NCI-H146 treated with DMSO at 0.1 percent for 48 hours (cell line): ENCODE measurements at regions not wholly inside any gene's neighbourhood (a gene's known extent, or its start where the extent isn't known, plus 50 kb on each side); places are given as distances from the start of the nearest gene placed in this dataset.

Experiments used
- DNase-seq: peaks from one replicate; lab custom pipeline; 2025; ENCODE audit not compliant: unreplicated experiment; lab: John Stamatoyannopoulos, UW

GRCh38 chr15:62459875-62460274 is 294.8 kb upstream of the C2CD4B start:
- no peak for DNase-seq

- no peak for DNase-seq
Measured at GRCh38 chr15:62462268-62462667, 297.2 kb upstream of the C2CD4B start.

- DNase-seq, result no peak
Measured at GRCh38 chr15:62462721-62463120, 297.6 kb upstream of the C2CD4B start.

- DNase-seq, result no peak
Measured at GRCh38 chr15:62464705-62465104, 299.6 kb upstream of the C2CD4B start.

GRCh38 chr15:62465173-62465572 is 300.1 kb upstream of the C2CD4B start:
- no peak for DNase-seq

- no peak for DNase-seq
Measured at GRCh38 chr15:62469478-62469873, 304.4 kb upstream of the C2CD4B start.

- DNase-seq, result no peak
Measured at GRCh38 chr15:62469874-62470688, 305.0 kb upstream of the C2CD4B start.

- DNase-seq, result no peak
Measured at GRCh38 chr15:62472616-62473299, 307.7 kb upstream of the C2CD4B start.

- DNase-seq, result no peak
Measured at GRCh38 chr15:62474021-62474770, 309.1 kb upstream of the C2CD4B start.

- DNase-seq, result no peak
Measured at GRCh38 chr15:62474771-62475124, 309.7 kb upstream of the C2CD4B start.

- DNase-seq, result no peak
Measured at GRCh38 chr15:62475591-62475990, 310.5 kb upstream of the C2CD4B start.

GRCh38 chr15:62476163-62476562 is 311.1 kb upstream of the C2CD4B start:
- no peak for DNase-seq

GRCh38 chr15:62477929-62478328 is 312.8 kb upstream of the C2CD4B start:
- DNase-seq, result no peak

- DNase-seq, result no peak
Measured at GRCh38 chr15:62482785-62483429, 317.8 kb upstream of the C2CD4B start.

GRCh38 chr15:62483814-62484213 is 318.7 kb upstream of the C2CD4B start:
- no peak for DNase-seq

GRCh38 chr15:62485170-62485720 is 320.2 kb upstream of the C2CD4B start:
- DNase-seq, result no peak

- DNase-seq, result no peak
Measured at GRCh38 chr15:62486041-62486440, 321.0 kb upstream of the C2CD4B start.

- no peak for DNase-seq
Measured at GRCh38 chr15:62488387-62488786, 323.3 kb upstream of the C2CD4B start.

GRCh38 chr15:62491642-62492041 is 326.6 kb upstream of the C2CD4B start:
- no peak for DNase-seq

- no peak for DNase-seq
Measured at GRCh38 chr15:62492900-62493299, 327.8 kb upstream of the C2CD4B start.

GRCh38 chr15:62494197-62494596 is 329.1 kb upstream of the C2CD4B start:
- no peak for DNase-seq
